ENCODE measurements at regions not wholly inside any gene's neighbourhood (a gene's known extent, or its start where the extent isn't known, plus 50 kb on each side); places are given as distances from the start of the nearest gene placed in this dataset.

- H3K4me1 ChIP-seq (ENCODE audit: insufficient read depth, low read length) = no peaks in the 10 kb centered on the region
- H3K36me3 ChIP-seq (ENCODE audit: insufficient read depth, low read length) = no peaks in the 10 kb centered on the region
- DNase-seq (no peak), ATAC-seq (ENCODE audit: insufficient read depth, low read depth) (no peak)
- no peak overlapping the region for H3K27ac ChIP-seq (ENCODE audit: low read length)
- H3K9me3 ChIP-seq (ENCODE audit: insufficient read depth, low read length, severe bottlenecking) = no peaks in the 10 kb centered on the region
- H4K20me1 ChIP-seq (ENCODE audit: insufficient read depth, low read length) = no peaks in the 10 kb centered on the region
- no peaks in the 10 kb centered on the region for H3K27me3 ChIP-seq (ENCODE audit: insufficient read depth, low read length, poor library complexity)
- H3K79me2 ChIP-seq (ENCODE audit: insufficient read depth, low read length) = no peaks in the 10 kb centered on the region
- H3K9ac ChIP-seq (ENCODE audit: low read depth, low read length) = no peak overlapping the region
- H2AFZ ChIP-seq (ENCODE audit: low read depth, low read length) = no peak overlapping the region
- TF ChIP-seq EZH2 (IDR thresholded peaks at IDR 0.05; ENCODE audit: borderline replicate concordance, low read depth, low read length, severe bottlenecking) = no peak
- no peak for TF ChIP-seq CTCF (IDR thresholded peaks at IDR 0.05; ENCODE audit: borderline replicate concordance, extremely low read depth, low read length, poor library complexity, severe bottlenecking)
- no peak overlapping the region for H3K4me3 ChIP-seq (ENCODE audit: low read depth in 1 of 2, low read length in 2 of 2)
- no peak overlapping the region for H3K4me2 ChIP-seq (ENCODE audit: insufficient read depth, low read length)
Measured at GRCh38 chr14:92266216-92266615, 56.7 kb upstream of the SLC24A4 start.
